ENCODE measurements at regions not wholly inside any gene's neighbourhood (a gene's known extent, or its start where the extent isn't known, plus 50 kb on each side); places are given as distances from the start of the nearest gene placed in this dataset.
"Not testable (repeated sequence)": the region's sequence is repeated elsewhere in the genome, so short reads cannot be mapped to it uniquely, and the experiment has no call there.

DNA sequence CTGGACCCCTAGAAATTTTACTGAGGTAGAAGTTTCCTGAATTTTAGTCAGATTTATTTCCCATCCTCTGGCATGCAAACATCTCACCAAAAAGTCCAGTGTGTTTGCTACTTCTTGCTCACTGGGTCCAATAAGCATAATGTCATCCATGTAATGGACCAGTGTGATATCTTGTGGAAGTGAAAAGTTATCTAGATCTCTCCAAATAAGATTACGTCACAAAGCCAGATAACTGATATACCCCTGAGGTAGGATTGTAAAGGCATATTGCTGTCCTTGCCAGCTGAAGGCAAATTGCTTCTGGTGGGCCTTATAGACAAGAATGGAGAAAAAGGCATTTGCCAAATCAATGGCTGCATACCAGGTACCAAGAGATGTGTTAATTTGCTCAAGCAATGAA is 69.3 kb upstream of the EGFR start:
- DNase-seq (ENCODE audit: low spot score in 2 of 2); H3K9me3 Mint-ChIP-seq; H3K36me3 Mint-ChIP-seq; H3K4me1 Mint-ChIP-seq; ATAC-seq; H3K27ac Mint-ChIP-seq; H3K4me3 Mint-ChIP-seq: not testable (repeated sequence)

GRCh38 chr7:54955296-54955695 is 63.5 kb upstream of the EGFR start:
- no peak overlapping the region for H3K27ac Mint-ChIP-seq
- H3K9me3 Mint-ChIP-seq, result no peaks in the 10 kb centered on the region
- DNase-seq (ENCODE audit: low spot score in 2 of 2) (no peak), ATAC-seq (no peak)
- no peak overlapping the region for H3K4me3 Mint-ChIP-seq
- no peaks in the 10 kb centered on the region for H3K36me3 Mint-ChIP-seq
- no peaks in the 10 kb centered on the region for H3K4me1 Mint-ChIP-seq

GRCh38 chr7:54955696-54956420 is 63.0 kb upstream of the EGFR start:
- DNase-seq (ENCODE audit: low spot score in 2 of 2) (no peak), ATAC-seq (no peak)
- Mint-ChIP-seq H3K9me3 (no peaks in the 10 kb centered on the region), H3K36me3 (no peaks in the 10 kb centered on the region), H3K4me1 (no peaks in the 10 kb centered on the region), H3K27ac (no peak overlapping the region), H3K4me3 (no peak overlapping the region)

DNA sequence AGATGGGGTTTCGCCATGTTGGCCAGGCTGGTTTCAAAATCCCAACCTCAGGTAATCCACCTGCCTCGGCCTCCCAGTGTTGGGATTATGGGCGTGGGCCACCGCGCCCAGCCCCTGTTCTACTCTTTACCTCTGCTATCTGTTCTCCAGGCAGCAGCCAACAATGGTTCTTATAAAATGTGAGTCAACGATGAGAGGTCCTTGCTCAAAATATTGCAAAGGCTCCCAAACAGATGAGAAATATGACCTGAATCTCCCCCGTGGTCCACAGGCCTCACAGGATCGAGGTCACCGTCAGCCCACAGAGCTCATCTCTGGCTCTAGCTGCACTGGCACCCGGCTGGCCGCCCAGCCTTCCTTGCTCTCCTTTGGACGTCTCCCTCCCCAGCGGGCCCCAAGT is 62.0 kb upstream of the EGFR start:
- Mint-ChIP-seq H3K27ac (no peak overlapping the region), H3K36me3 (no peaks in the 10 kb centered on the region), H3K4me3 (no peak overlapping the region), H3K9me3 (no peaks in the 10 kb centered on the region), H3K4me1 (no peaks in the 10 kb centered on the region)
- DNase-seq (ENCODE audit: low spot score in 2 of 2) (no peak), ATAC-seq (no peak)

DNA sequence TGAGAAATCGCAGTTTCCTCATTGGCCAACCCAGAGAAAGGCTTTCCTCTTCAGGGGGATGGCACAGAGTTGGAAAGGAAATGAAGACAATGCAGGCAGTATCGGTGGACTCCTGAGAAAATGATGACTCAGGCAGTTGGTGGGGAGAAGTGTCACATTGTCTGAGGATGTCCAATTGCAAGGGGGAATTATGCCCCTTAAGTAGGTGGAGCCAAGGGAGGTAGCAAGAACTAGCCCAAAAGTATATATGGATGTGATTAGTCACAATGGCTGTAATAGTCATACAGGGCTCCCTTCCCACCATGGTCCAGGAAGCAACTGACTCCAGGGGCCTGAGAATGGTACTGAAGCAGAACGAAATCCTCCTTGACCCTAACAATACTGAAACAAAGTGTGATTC is 58.3 kb upstream of the EGFR start:
- no peak for DNase-seq (ENCODE audit: low spot score in 2 of 2)
- no peak overlapping the region for H3K4me3 Mint-ChIP-seq
- no peaks in the 10 kb centered on the region for H3K36me3 Mint-ChIP-seq
- ATAC-seq, result no peak
- H3K4me1 Mint-ChIP-seq, result no peaks in the 10 kb centered on the region
- H3K27ac Mint-ChIP-seq, result no peak overlapping the region
- no peaks in the 10 kb centered on the region for H3K9me3 Mint-ChIP-seq

- no peak overlapping the region for H3K4me3 Mint-ChIP-seq
- H3K27ac Mint-ChIP-seq, result no peak overlapping the region
- ATAC-seq (no peak), DNase-seq (ENCODE audit: low spot score in 2 of 2) (no peak)
- no peaks in the 10 kb centered on the region for H3K36me3 Mint-ChIP-seq
- no peaks in the 10 kb centered on the region for H3K4me1 Mint-ChIP-seq
- H3K9me3 Mint-ChIP-seq, result no peaks in the 10 kb centered on the region
Observed at GRCh38 chr7:54961391-54961790, 57.4 kb upstream of the EGFR start.

DNA sequence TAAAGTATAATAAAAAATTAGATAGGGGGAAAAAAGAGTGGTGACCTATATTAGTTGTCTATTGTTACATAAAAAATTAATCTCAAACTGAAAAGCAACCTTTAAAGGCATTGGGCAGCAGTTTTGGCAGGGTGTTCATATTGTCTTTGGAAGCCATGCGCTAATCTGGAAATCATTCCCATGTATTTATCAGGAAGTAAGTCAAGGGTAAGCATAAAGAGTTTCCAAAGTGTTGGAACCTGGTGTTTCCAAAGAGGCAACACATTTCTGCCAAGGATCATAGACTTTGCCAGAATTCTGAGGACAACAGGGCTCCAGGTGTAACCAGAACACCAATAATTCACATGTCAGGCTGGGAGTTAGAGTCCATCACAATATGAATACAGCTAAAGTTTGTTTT is 55.7 kb upstream of the EGFR start:
- ATAC-seq (no peak), DNase-seq (ENCODE audit: low spot score in 2 of 2) (no peak)
- no peaks in the 10 kb centered on the region for H3K4me1 Mint-ChIP-seq
- no peaks in the 10 kb centered on the region for H3K36me3 Mint-ChIP-seq
- H3K9me3 Mint-ChIP-seq, result no peaks in the 10 kb centered on the region
- no peak overlapping the region for H3K27ac Mint-ChIP-seq
- no peak overlapping the region for H3K4me3 Mint-ChIP-seq

DNA sequence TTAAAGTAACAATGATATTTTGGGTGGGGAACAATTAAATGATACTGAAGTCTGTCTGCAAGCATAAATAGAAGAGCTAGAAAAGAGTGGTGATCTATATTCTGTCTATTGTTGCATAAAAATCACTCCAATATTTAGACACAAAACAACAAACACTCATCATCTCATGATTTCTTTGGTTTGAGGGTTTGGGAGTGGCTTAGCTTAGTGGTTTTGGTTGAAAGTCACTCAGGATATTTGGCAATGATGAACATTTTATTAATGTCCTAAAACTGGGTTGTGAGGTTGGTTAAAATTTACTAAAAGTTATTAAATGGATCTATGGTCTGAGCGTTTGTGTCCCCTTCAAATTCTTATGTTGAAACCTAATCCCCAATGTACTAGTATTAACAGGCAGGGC is 54.7 kb upstream of the EGFR start:
- no peak overlapping the region for H3K4me3 Mint-ChIP-seq
- no peak for ATAC-seq
- H3K36me3 Mint-ChIP-seq, result no peaks in the 10 kb centered on the region

GRCh38 chr7:54967377-54967776 is 51.4 kb upstream of the EGFR start:
- Mint-ChIP-seq H3K4me3 (no peak overlapping the region), H3K36me3 (no peaks in the 10 kb centered on the region), H3K9me3 (peaks cover 5% of the 10 kb centered on the region), H3K4me1 (no peaks in the 10 kb centered on the region), H3K27ac (no peak overlapping the region)
- ATAC-seq (no peak), DNase-seq (ENCODE audit: low spot score in 2 of 2) (no peak)

More for the DNA sequence above, 54.7 kb upstream of the EGFR start:
- Mint-ChIP-seq H3K9me3 (no peaks in the 10 kb centered on the region), H3K4me1 (no peaks in the 10 kb centered on the region), H3K27ac (no peak overlapping the region)
- no peak for DNase-seq (ENCODE audit: low spot score in 2 of 2)

- Mint-ChIP-seq H3K4me3 (no peak overlapping the region), H3K36me3 (no peaks in the 10 kb centered on the region), H3K4me1 (no peaks in the 10 kb centered on the region), H3K27ac (no peak overlapping the region), H3K9me3 (peaks cover 9% of the 10 kb centered on the region)
- no peak for DNase-seq (ENCODE audit: low spot score in 2 of 2)
- ATAC-seq, result no peak
Observed at GRCh38 chr7:54968018-54968417, 50.8 kb upstream of the EGFR start.

All from stimulated activated effector memory CD8-positive, alpha-beta T cell treated with anti-CD3 and anti-CD28 coated beads, Interleukin-12 subunit alpha, Interleukin-12 subunit beta, amount 100 ng/mL, for 72 hours (primary cell).